ENCODE measurements at regions not wholly inside any gene's neighbourhood (a gene's known extent, or its start where the extent isn't known, plus 50 kb on each side); places are given as distances from the start of the nearest gene placed in this dataset.
A peak's percentile ranks its signal among the peaks of the same experiment; 100 is the strongest.

DNA sequence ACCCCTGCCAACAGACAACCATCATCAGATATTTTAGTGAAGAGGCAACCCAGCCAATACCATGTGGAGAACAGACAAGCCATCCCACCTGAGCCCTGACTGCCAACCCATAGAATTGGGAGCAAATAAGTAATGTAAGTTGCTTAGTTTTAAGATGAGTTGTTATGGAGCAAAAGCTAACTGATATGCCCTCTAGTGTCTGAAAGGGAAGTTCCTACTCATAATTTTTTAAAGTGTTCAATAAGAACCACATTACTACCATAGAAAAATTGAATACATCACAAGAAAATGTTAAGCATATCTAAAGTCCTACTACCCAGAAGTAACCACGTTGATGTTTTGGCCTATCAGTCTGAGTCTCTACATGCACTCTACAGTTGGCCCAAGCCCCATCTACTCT lies 50.8 kb upstream of the SLC36A4 start:
- no peak for DNase-seq (ENCODE audit: low read depth)

GRCh38 chr11:93249459-93250220 lies 51.8 kb upstream of the SLC36A4 start:
- DNase-seq (ENCODE audit: low read depth): no peak

- DNase-seq (ENCODE audit: low read depth): no peak
These were observed 52.5 kb upstream of the SLC36A4 start for GRCh38 chr11:93250326-93250725.

- no peak for DNase-seq (ENCODE audit: low read depth)
These were observed 54.1 kb upstream of the SLC36A4 start for GRCh38 chr11:93251922-93252321.

DNA sequence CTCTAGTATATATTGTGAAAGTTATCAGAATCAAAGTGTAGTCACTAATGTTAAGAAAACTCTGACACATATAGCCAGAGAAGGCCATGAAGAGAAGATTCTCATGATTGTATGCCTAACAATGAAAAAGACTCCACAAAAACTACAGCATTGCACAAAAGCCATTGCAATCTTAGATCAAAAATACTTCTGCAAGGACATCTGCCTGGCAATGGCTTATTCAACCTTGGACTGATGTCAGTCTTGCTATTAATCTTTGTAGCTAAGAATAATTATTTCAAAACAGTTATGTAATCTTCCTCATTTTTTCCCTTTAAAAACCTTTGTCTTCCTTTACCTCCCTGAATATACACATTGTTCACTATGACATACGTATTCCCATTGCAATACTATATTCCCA lies 55.3 kb upstream of the SLC36A4 start:
- no peak for DNase-seq (ENCODE audit: low read depth)

DNA sequence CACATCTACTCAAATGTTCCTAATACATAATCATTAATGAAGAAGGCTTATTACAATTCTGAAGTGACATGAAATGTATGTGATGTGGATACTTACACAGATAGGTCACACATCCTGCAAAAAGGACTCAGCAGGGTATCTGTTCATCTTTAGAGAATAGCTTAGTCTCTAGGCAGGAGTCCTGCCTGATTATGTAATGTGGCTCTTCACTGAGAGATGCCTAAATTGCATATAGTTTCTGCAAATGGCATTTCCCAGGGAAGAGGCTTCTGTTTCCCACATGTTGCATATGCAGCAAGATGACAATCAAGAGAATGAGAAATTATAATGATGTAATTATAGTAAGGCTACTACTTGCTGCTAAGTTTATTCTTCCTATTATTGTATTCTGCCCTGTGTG lies 58.8 kb upstream of the SLC36A4 start:
- no peak for DNase-seq (ENCODE audit: low read depth)

GRCh38 chr11:93267383-93267782 lies 63.2 kb upstream of the DEUP1 start:
- peak; percentile 3 for DNase-seq (ENCODE audit: low read depth)

DNA sequence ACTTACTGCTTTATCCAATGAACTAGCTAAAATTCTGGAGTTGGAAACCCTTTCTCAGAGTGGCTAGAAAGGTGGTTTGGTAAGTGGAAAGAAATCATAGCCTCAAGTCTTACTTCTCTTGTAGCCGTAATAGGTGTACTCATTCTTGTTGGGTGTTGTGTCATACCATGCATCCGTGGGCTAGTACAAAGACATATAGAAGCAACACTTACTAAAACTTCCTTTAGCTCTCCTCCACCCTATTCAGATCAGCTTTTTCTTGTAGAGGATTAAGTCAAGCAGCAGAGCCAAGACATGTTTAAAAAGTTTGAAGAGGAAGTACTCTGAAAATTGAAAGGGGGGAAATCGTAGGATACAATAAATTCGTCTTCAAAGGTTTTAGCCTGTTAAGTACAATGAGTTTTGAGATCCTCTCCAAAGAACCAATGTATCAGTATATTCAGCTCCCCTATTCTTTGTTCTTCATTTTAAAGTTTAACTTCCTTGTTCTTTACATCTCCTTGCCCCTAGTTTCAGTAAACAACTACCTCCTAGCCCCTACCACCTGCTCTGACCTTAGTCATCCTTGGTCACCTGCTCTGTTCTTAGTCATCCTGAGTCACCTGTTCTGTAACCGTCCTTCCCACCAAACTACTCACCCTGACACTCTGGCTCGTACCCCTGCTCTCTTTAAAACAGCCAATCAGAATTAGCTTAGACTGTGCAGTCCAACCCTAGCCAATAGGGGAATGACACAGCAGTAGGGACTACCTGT lies 62.1 kb upstream of the DEUP1 start:
- DNase-seq (ENCODE audit: low read depth): no peak

- DNase-seq (ENCODE audit: low read depth): no peak
These were observed 58.9 kb upstream of the DEUP1 start for GRCh38 chr11:93271596-93271995.

- DNase-seq (ENCODE audit: low read depth): no peak
These were observed 55.7 kb upstream of the DEUP1 start for GRCh38 chr11:93274851-93275250.

DNA sequence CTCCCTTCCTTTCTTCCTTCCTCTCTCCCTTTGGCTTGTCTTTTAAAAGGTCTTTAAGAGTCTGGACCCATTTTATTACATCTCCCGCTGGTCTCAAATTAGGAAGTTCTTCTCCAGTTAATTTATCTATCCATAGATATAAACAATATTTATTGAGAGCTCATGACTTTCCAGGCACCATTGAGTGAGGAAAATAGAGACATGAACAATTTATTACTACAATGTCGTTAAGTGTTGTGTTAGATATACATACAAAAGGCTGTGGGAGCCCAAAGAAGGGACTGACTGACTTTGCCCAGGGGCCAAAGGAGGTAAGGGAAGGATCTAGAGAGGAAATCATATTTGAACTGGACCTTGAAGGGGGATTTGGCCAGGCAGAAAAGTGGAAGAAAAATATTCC lies 51.6 kb upstream of the DEUP1 start:
- DNase-seq (ENCODE audit: low read depth): no peak

DNA sequence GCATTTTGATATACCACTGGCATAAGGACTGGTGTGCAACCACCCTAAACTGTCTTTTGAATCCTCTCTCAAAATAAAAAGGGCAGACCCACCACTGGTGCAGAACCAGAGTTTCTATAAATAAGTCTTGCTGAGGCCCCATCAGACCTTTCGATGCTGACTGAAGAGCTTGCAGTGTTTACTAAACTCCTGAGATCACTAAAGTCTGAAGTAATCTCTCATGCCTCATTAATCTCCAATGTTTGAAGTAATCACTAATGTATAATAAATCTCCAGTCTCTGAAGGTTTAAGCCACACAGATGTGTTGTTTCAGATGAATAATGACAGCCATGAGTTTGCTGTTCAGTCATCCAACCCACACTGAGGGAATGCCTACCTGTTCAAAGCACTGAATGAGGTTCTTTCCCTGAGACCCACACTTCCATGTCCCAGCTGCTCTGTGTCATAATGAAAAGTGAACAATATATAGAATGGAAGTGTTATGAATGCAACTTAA lies 50.6 kb upstream of the DEUP1 start:
- DNase-seq (ENCODE audit: low read depth): no peak
